Ascending aorta (tissue), 2 donors: ENCODE measurements at regions not wholly inside any gene's neighbourhood (a gene's known extent, or its start where the extent isn't known, plus 50 kb on each side); places are given as distances from the start of the nearest gene placed in this dataset.

Experiments used
- DNase-seq, 2 donors: peaks; one replicate each; pipeline ENCODE4 v3.0.0-alpha.2; 2019; ENCODE audit warnings: low spot score in 2 of 2
- H3K27ac ChIP-seq, 2 donors: fragments of 200-600 bp; sonication (generic); one replicate each; pipeline ENCODE4 v1.5.1; 2016 to 2017; ENCODE audit warnings: mild to moderate bottlenecking in 1 of 2
- H3K27me3 ChIP-seq: fragments of 200-600 bp; sonication (generic); one replicate; pipeline ENCODE4 v1.5.1; 2017
- H3K36me3 ChIP-seq, 2 donors: fragments of 200-600 bp; sonication (generic); one replicate each; pipeline ENCODE4 v1.5.1; 2016
- H3K4me1 ChIP-seq, 2 donors: fragments of 200-600 bp; sonication (generic); one replicate each; pipeline ENCODE4 v1.5.1; 2016 to 2017; ENCODE audit warnings: mild to moderate bottlenecking in 1 of 2
- H3K4me3 ChIP-seq, 2 donors: fragments of 200-600 bp; sonication (generic); one replicate each; pipeline ENCODE4 v1.5.1; 2016 to 2017; ENCODE audit warnings: mild to moderate bottlenecking in 1 of 2
- H3K9me3 ChIP-seq, 2 donors: fragments of 200-600 bp; sonication (generic); one replicate each; pipeline ENCODE4 v1.5.1; 2016
- intact Hi-C: fragments of 100-400 bp; cut with DNase I; formaldehyde crosslinking; loops from one replicate; pipeline ENCODE4 v1.15.1; 2023
- TF ChIP-seq, protein P1 (sequence below), 3 experiments: fragments of 200-600 bp in 2 of 3; fragments of 450-650 bp in 1 of 3; sonication (generic) in 2 of 3; IDR thresholded peaks; one replicate each; pipeline ENCODE4 v1.5.1; 2016 to 2019; ENCODE audit warnings: antibody characterized with exemption in 3 of 3, mild to moderate bottlenecking in 1 of 3, moderate library complexity in 1 of 3

GRCh38 chr9:75482566-75482965 is 394.3 kb downstream of the OSTF1 start:
- Histone ChIP-seq H3K27ac (no peak overlapping the region), H3K36me3 (no peaks in the 10 kb centered on the region), H3K27me3 (no peaks in the 10 kb centered on the region), H3K4me1 (peaks cover 0 to 4% of the 10 kb centered on the region in 2 donors), H3K9me3 (peaks cover 0 to 4% of the 10 kb centered on the region in 2 donors), H3K4me3 (no peak overlapping the region)
- intact Hi-C loops: no loop called here
- no peak for DNase-seq
- TF ChIP-seq, protein P1, sequence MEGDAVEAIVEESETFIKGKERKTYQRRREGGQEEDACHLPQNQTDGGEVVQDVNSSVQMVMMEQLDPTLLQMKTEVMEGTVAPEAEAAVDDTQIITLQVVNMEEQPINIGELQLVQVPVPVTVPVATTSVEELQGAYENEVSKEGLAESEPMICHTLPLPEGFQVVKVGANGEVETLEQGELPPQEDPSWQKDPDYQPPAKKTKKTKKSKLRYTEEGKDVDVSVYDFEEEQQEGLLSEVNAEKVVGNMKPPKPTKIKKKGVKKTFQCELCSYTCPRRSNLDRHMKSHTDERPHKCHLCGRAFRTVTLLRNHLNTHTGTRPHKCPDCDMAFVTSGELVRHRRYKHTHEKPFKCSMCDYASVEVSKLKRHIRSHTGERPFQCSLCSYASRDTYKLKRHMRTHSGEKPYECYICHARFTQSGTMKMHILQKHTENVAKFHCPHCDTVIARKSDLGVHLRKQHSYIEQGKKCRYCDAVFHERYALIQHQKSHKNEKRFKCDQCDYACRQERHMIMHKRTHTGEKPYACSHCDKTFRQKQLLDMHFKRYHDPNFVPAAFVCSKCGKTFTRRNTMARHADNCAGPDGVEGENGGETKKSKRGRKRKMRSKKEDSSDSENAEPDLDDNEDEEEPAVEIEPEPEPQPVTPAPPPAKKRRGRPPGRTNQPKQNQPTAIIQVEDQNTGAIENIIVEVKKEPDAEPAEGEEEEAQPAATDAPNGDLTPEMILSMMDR (IDR thresholded peaks at IDR 0.05): no peak

DNA sequence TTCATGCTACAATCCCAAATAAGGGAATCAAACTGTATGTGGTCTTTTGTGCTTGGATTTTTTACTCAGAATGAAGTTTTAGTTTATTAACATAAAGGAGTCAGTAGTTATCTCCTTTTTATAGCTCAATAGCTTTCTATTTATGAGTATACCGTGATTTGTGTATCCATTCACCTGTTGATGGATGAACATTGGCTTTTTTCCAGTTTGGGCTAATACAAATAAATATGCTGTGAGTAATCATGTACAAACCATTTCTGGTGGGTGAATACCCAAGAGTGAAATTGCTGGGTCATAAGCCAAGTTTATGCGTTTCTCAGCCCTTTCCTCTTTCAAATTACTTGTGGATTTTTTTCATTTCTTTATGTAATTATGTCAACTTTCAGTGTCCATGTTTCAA is 395.3 kb downstream of the OSTF1 start:
- intact Hi-C loops: no loop called here
- no peak for DNase-seq
- TF ChIP-seq, protein P1 (IDR thresholded peaks at IDR 0.05): no peak

GRCh38 chr9:75487856-75488718 is 399.8 kb downstream of the OSTF1 start:
- H3K4me1 ChIP-seq: peaks cover 0 to 8% of the 10 kb centered on the region in 2 donors
- no peak for DNase-seq
- H3K36me3 ChIP-seq: no peaks in the 10 kb centered on the region
- no peak overlapping the region for H3K27ac ChIP-seq
- no peaks in the 10 kb centered on the region for H3K27me3 ChIP-seq
- TF ChIP-seq, protein P1 (IDR thresholded peaks at IDR 0.05): no peak
- H3K9me3 ChIP-seq: no peaks in the 10 kb centered on the region
- intact Hi-C loops: no loop called here
- no peak overlapping the region for H3K4me3 ChIP-seq

More for the DNA sequence above, 395.3 kb downstream of the OSTF1 start:
- no peak overlapping the region for H3K27ac ChIP-seq
- H3K4me3 ChIP-seq: no peak overlapping the region
- no peaks in the 10 kb centered on the region for H3K27me3 ChIP-seq
- H3K36me3 ChIP-seq: no peaks in the 10 kb centered on the region
- H3K4me1 ChIP-seq: peaks cover 0 to 4% of the 10 kb centered on the region in 2 donors
- no peaks in the 10 kb centered on the region for H3K9me3 ChIP-seq

GRCh38 chr9:75488719-75489110 is 400.4 kb downstream of the OSTF1 start:
- TF ChIP-seq, protein P1 (IDR thresholded peaks at IDR 0.05): no peak

GRCh38 chr9:75490326-75490725 is 400.1 kb upstream of the PCSK5 start:
- intact Hi-C loops: no loop called here
- Histone ChIP-seq H3K9me3 (no peaks in the 10 kb centered on the region), H3K36me3 (no peaks in the 10 kb centered on the region), H3K4me1 (peaks cover 0 to 4% of the 10 kb centered on the region in 2 donors), H3K27me3 (no peaks in the 10 kb centered on the region), H3K27ac (no peak overlapping the region), H3K4me3 (no peak overlapping the region)
- TF ChIP-seq, protein P1 (IDR thresholded peaks at IDR 0.05): no peak
- no peak for DNase-seq

More at GRCh38 chr9:75488719-75489110, 400.4 kb downstream of the OSTF1 start:
- intact Hi-C loops: no loop called here
- H3K27ac ChIP-seq: no peak overlapping the region
- H3K4me3 ChIP-seq: no peak overlapping the region
- no peaks in the 10 kb centered on the region for H3K36me3 ChIP-seq
- no peak for DNase-seq
- no peaks in the 10 kb centered on the region for H3K27me3 ChIP-seq
- no peaks in the 10 kb centered on the region for H3K9me3 ChIP-seq
- H3K4me1 ChIP-seq: peaks cover 0 to 8% of the 10 kb centered on the region in 2 donors
